Common myeloid progenitor, CD34-positive (primary cell): ENCODE measurements at regions not wholly inside any gene's neighbourhood (a gene's known extent, or its start where the extent isn't known, plus 50 kb on each side); places are given as distances from the start of the nearest gene placed in this dataset.
"Not testable (repeated sequence)": the region's sequence is repeated elsewhere in the genome, so short reads cannot be mapped to it uniquely, and the experiment has no call there.

ENCODE experiments used
- CTCF ChIA-PET: fragments of 350-600 bp; sonication (Branson Sonifier 250); formaldehyde crosslinking; loops from one replicate; lab custom pipeline; 2021; ENCODE audit warnings: antibody characterized with exemption; lab: Charles Lee
- POLR2A ChIA-PET: fragments of 350-600 bp; sonication (Branson Sonifier 250); formaldehyde crosslinking; loops from one replicate; lab custom pipeline; 2021; ENCODE audit warnings: antibody characterized with exemption; lab: Charles Lee
- DNase-seq, 3 donors: peaks; one replicate each; pipeline versions ENCODE4 v3.0.0 to v3.0.0-alpha.2; 2013
- H3K27ac ChIP-seq, 2 experiments: 1 replicate in 1 of 2; 2 replicates in 1 of 2; pipeline ENCODE4 v1.7.0; 2013; ENCODE audit warnings: inconsistent platforms in 2 of 2, low read length in 2 of 2, mild to moderate bottlenecking in 2 of 2, low read depth in 1 of 2, moderate library complexity in 1 of 2; ENCODE audit not compliant: severe bottlenecking in 2 of 2, insufficient read depth in 1 of 2, poor library complexity in 1 of 2
- H3K27me3 ChIP-seq, 5 experiments: replicated peaks in 2 of 5; 1 replicate in 3 of 5; 2 replicates in 2 of 5; pipeline versions ENCODE4 v1.6.1 to v1.7.0; 2013; ENCODE audit warnings: low read length in 4 of 5, mild to moderate bottlenecking in 2 of 5, moderate library complexity in 2 of 5, inconsistent platforms in 1 of 5; ENCODE audit not compliant: insufficient read depth in 5 of 5, control insufficient read depth in 4 of 5
- H3K36me3 ChIP-seq, 4 experiments: 1 replicate in 2 of 4; 2 replicates in 2 of 4; pipeline versions ENCODE4 v1.6.1 to v1.7.0; 2013; ENCODE audit warnings: low read length in 3 of 4, control low read depth in 1 of 4, mild to moderate bottlenecking in 1 of 4; ENCODE audit not compliant: control insufficient read depth in 4 of 4, insufficient read depth in 4 of 4
- H3K4me1 ChIP-seq, 4 experiments: 1 replicate in 3 of 4; 2 replicates in 1 of 4; pipeline versions ENCODE4 v1.6.1 to v1.7.1; 2013; ENCODE audit warnings: low read length in 3 of 4, mild to moderate bottlenecking in 3 of 4, control low read depth in 1 of 4, inconsistent platforms in 1 of 4, moderate library complexity in 1 of 4; ENCODE audit not compliant: control insufficient read depth in 4 of 4, insufficient read depth in 4 of 4; ENCODE audit errors: control extremely low read depth in 1 of 4
- H3K4me3 ChIP-seq, 7 experiments: 1 replicate in 4 of 7; 2 replicates in 3 of 7; pipeline versions ENCODE4 v1.5.1 to v1.7.0; 2013; ENCODE audit warnings: mild to moderate bottlenecking in 7 of 7, low read length in 6 of 7, moderate library complexity in 6 of 7, inconsistent platforms in 2 of 7, low read depth in 2 of 7, control low read depth in 1 of 7; ENCODE audit not compliant: insufficient read depth in 4 of 7, control insufficient read depth in 1 of 7; ENCODE audit errors: extremely low read depth in 1 of 7
- H3K9me3 ChIP-seq, 5 experiments: 1 replicate in 4 of 5; 2 replicates in 1 of 5; pipeline versions ENCODE4 v1.6.1 to v1.7.1; 2013; ENCODE audit warnings: low read length in 4 of 5, mild to moderate bottlenecking in 2 of 5, inconsistent platforms in 1 of 5, low read depth in 1 of 5, moderate library complexity in 1 of 5; ENCODE audit not compliant: control insufficient read depth in 4 of 5, insufficient read depth in 2 of 5; ENCODE audit errors: control extremely low read depth in 1 of 5
- WGBS: methylation state at CpG from one replicate; pipeline ENCODE4 v1.1.5; 2013; ENCODE audit not compliant: insufficient coverage; 5-methylcytosine and 5-hydroxymethylcytosine counted together

DNA sequence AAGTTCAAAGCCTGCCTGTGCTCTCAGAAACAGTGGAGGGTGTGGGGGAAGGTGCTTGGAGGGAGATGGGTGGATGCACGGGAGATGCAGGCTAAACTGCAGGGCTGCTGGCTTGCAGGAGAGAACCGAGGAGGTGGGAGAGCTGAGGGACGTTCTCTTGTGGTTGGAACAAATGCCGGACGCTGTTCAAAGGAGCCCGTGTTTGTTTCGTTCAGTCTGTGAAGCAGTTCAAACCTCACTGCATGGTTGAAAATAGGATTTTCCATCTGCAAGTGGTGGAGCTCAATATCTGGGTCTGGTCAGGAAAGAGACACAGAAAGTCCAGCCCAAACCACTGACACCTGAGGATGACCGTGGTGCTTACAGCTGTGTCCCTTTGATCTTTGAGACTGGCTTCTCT, 1241.8 kb downstream of the TMEM121 start:
- 50% methylated on average over 5 of the region's 8 CpGs for WGBS
- CTCF ChIA-PET, DNase-seq, H3K27ac ChIP-seq, H3K36me3 ChIP-seq, H3K27me3 ChIP-seq, H3K9me3 ChIP-seq, POLR2A ChIA-PET, H3K4me3 ChIP-seq: not testable (repeated sequence)
- H3K4me1 ChIP-seq: peaks cover 0 to 43% (median 17%) of the 10 kb centered on the region in 4 experiments

DNA sequence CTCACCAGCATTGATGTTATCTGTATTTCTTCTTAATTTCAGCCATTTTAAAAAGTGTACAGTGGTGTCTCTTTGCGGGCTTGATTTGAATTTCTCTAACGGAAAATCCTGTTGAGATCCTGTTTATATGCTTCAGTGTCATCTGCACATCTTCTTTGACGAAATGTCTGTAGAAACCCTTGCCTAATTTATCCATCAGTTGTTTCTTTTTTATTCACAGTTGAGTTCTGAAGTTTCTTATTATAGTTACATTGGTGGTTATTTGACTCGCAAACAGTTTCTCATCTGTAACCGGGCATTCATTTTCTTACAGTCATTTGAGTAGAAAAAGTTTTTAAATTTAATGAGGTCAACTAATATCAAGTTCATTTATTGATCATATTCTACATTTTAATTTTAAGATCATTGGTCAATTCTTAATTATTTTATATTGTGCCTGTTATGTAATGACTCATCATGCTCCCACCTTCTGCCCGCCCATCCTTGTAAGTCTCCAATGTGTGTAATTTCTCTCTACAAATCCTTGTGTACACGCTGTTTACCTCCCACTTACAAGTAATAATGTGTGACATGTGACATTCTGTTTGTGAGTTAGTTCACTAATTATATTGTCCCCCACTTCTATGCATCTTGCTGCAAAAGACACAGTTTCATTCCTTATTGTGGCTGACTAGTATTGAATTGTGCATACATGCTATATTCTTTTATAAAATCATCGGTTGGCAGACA, 1242.8 kb downstream of the TMEM121 start:
- H3K27me3 ChIP-seq, H3K9me3 ChIP-seq, CTCF ChIA-PET, H3K4me3 ChIP-seq, H3K36me3 ChIP-seq, POLR2A ChIA-PET: not testable (repeated sequence)
- DNase-seq: peak in 1 of 3 donors; percentile 29
- Histone ChIP-seq H3K4me1 (peaks cover 0 to 45% (median 17%) of the 10 kb centered on the region in 4 experiments), H3K27ac (peak overlapping the region in 1 of 2 experiments; percentile 52)
- WGBS: 83% methylated on average over 2 of the region's 8 CpGs

DNA sequence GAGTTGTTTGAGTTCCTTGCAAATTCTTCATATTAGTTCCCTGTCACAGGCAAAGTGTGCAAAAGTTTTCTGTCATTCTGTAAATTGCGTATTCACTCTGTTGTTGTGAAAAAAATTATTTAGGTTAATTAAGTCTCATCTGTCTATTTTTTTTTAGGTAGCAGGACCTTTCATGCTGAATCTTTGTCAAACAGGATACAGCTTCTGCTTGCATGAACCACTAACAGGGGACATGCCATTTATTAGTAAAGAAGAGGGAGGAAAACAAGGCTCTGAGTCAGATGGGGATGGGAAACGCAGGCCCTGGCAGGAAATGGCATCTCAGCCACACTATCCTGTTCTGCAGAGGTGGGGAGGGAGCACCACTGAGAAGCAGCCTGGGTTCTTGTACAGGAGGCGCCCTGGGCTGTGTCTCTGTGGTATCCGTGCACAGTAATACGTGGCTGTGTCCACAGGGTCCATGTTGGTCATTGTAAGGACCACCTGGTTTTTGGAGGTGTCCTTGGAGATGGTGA, 1243.8 kb downstream of the TMEM121 start:
- CTCF ChIA-PET, H3K9me3 ChIP-seq, POLR2A ChIA-PET, H3K27me3 ChIP-seq, H3K36me3 ChIP-seq: not testable (repeated sequence)
- no CpG with 5 or more reads among the region's 5 CpGs for WGBS
- H3K27ac ChIP-seq: peak overlapping the region in 1 of 2 experiments; percentile 52
- peaks cover 2 to 47% (median 21%) of the 10 kb centered on the region in 4 experiments for H3K4me1 ChIP-seq
- peak; percentile 61 to 96 (median 87) for DNase-seq
- peak overlapping the region in 1 of 7 experiments; percentile 19 for H3K4me3 ChIP-seq

DNA sequence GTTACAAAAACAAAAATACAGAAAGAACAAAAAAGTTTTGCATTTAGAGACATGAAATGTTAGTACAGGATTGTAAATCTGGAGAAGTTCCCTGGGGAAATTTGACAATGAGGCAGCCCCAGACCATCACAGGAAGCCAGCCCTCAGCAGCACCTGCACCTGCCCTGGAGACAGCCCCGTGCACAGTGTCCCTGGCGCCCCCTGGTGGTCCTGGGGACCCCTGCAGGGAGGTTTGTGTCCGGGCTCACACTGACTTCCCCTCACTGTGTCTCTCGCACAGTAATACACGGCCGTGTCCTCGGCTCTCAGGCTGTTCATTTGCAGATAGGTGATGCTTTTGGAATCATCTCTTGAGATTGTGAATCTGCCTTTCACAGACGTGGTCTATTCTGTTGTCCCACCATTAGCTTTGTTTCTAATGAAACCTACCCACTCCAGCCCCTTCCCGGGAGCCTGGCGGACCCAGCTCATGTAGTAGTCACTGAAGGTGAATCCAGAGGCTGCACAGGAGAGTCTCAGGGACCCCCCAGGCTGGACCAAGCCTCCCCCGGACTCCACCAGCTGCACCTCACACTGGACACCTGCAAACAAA, 1248.6 kb downstream of the TMEM121 start:
- H3K4me3 ChIP-seq, H3K36me3 ChIP-seq, H3K9me3 ChIP-seq, H3K27me3 ChIP-seq, POLR2A ChIA-PET, H3K27ac ChIP-seq: not testable (repeated sequence)
- WGBS: 0% methylated on average over 1 of the region's 11 CpGs
- peaks cover 2 to 21% (median 8%) of the 10 kb centered on the region in 4 experiments for H3K4me1 ChIP-seq
- CTCF ChIA-PET: interaction anchor here (1.1 to 3.4 kb wide), 7 partner anchors 9 to 91 kb away, joined by 3 to 15 read pairs (median 5); no protein-coding TSS in a partner anchor
- peak; percentile 48 to 68 (median 58) for DNase-seq

DNA sequence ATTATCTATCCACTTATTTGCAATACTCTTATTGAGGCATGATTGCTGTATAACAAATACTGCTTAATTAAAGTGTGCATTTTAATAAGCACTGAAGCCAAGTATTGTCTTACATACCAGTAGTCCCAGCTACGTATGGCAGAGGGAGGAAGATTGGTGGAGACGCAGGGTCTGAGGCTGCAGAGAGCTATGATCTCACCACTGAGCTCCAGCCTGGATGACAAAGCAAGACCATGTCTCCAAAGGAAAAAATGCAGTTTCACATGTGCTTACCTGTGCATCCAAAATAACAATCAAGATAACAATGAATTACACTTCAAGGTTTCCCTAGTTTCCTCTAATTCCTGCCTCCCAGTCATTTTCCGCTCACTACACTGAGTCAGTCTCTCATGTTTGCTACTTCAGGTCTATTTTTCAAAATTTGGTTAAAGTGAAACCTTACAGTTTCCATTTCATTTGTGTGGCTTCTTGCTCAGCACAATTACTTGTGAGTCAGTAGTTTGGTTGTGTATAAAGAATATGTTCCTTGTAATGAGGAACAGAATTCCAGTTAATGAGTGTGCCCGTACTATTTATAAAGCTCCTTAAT, 1250.1 kb downstream of the TMEM121 start:
- peaks cover 0 to 12% (median 0%) of the 10 kb centered on the region in 5 experiments for H3K9me3 ChIP-seq
- POLR2A ChIA-PET: no interaction called here
- H3K27ac ChIP-seq: no peak overlapping the region
- no peak overlapping the region for H3K4me3 ChIP-seq
- CTCF ChIA-PET: interaction anchor here (0.9 to 3.4 kb wide), 8 partner anchors 9 to 152 kb away, joined by 3 to 15 read pairs (median 5); no protein-coding TSS in a partner anchor
- 48% methylated on average over 2 of the region's 4 CpGs for WGBS
- DNase-seq: no peak
- H3K36me3 ChIP-seq: no peaks in the 10 kb centered on the region
- H3K27me3 ChIP-seq: no peaks in the 10 kb centered on the region
- H3K4me1 ChIP-seq: peaks cover 2 to 17% (median 7%) of the 10 kb centered on the region in 4 experiments

DNA sequence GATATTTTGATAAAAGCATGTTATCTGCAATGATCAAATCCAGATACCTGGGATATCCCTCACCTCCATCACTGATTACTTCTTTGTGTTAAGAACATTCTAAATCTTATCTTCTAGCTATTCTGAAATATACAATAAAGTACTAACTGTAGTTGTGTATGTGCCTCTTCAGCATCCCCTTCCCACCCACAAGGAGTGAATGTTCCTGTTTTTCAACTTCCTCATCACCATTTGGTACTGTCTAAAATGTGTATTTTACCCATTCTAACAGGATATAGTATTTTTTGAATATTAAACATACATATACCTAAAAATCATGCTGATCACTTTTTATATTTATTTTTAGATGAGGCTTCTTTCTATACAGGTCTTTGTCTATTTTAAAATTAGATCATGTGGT, 1252.6 kb downstream of the TMEM121 start:
- H3K4me3 ChIP-seq: no peak overlapping the region
- peak in 2 of 3 donors; percentile 61 to 74 for DNase-seq
- no peaks in the 10 kb centered on the region for H3K27me3 ChIP-seq
- H3K4me1 ChIP-seq: peaks cover 2 to 9% (median 7%) of the 10 kb centered on the region in 4 experiments
- CTCF ChIA-PET: interaction anchor here (1.2 to 1.9 kb wide), 3 partner anchors 10 to 52 kb away, joined by 4 to 8 read pairs (median 5); no protein-coding TSS in a partner anchor
- POLR2A ChIA-PET: no interaction called here
- no peaks in the 10 kb centered on the region for H3K36me3 ChIP-seq
- no peak overlapping the region for H3K27ac ChIP-seq
- peaks cover 0 to 12% (median 0%) of the 10 kb centered on the region in 5 experiments for H3K9me3 ChIP-seq
